Esophagus muscularis mucosa (tissue), 4 donors: ENCODE measurements at regions not wholly inside any gene's neighbourhood (a gene's known extent, or its start where the extent isn't known, plus 50 kb on each side); places are given as distances from the start of the nearest gene placed in this dataset.

Experiments used
- EP300 ChIP-seq: sonication (generic); formaldehyde crosslinking; IDR thresholded peaks from one replicate; pipeline ENCODE4 v1.6.1; 2017; ENCODE audit warnings: antibody characterized with exemption
- POLR2A ChIP-seq: fragments of 450-650 bp; IDR thresholded peaks from one replicate; pipeline ENCODE4 v1.6.1; 2017; ENCODE audit warnings: antibody characterized with exemption, moderate library complexity, mild to moderate bottlenecking, low read depth
- POLR2AphosphoS5 ChIP-seq, 2 donors: sonication (generic); formaldehyde crosslinking; IDR thresholded peaks; one replicate each; pipeline ENCODE4 v1.6.1; 2017; ENCODE audit warnings: antibody characterized with exemption in 2 of 2
- TF ChIP-seq, protein P1 (sequence below), 3 experiments: fragments of 200-600 bp in 2 of 3; fragments of 450-650 bp in 1 of 3; sonication (generic) in 2 of 3; IDR thresholded peaks; one replicate each; pipeline ENCODE4 v1.5.1; 2017 to 2019; ENCODE audit warnings: antibody characterized with exemption in 3 of 3, mild to moderate bottlenecking in 2 of 3, moderate library complexity in 1 of 3

DNA sequence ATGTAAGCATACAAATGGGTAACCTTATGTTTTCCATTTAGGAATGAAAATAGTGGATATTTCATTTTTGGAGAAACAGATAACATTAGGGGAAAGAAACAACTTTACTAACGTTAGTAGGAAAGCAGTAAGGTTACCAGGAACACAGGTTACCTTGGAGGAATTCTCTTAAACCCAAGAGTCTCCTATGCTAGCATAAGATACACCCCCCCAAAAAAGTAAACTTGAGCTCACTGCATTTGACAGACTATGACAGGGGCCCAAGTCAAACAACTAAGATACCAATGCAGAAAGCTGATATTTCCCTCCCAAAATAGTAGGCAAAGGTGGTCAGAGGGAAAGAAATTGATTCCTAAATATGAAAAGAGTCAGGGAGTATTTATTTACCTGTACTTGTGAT lies 656.9 kb downstream of the DSC3 start:
- TF ChIP-seq POLR2A (no peak), POLR2AphosphoS5 (IDR thresholded peaks at IDR 0.05) (no peak), EP300 (no peak)
- TF ChIP-seq, protein P1, sequence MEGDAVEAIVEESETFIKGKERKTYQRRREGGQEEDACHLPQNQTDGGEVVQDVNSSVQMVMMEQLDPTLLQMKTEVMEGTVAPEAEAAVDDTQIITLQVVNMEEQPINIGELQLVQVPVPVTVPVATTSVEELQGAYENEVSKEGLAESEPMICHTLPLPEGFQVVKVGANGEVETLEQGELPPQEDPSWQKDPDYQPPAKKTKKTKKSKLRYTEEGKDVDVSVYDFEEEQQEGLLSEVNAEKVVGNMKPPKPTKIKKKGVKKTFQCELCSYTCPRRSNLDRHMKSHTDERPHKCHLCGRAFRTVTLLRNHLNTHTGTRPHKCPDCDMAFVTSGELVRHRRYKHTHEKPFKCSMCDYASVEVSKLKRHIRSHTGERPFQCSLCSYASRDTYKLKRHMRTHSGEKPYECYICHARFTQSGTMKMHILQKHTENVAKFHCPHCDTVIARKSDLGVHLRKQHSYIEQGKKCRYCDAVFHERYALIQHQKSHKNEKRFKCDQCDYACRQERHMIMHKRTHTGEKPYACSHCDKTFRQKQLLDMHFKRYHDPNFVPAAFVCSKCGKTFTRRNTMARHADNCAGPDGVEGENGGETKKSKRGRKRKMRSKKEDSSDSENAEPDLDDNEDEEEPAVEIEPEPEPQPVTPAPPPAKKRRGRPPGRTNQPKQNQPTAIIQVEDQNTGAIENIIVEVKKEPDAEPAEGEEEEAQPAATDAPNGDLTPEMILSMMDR (IDR thresholded peaks at IDR 0.05): no peak
